Activated gamma-delta T cell (primary cell): ENCODE measurements at regions not wholly inside any gene's neighbourhood (a gene's known extent, or its start where the extent isn't known, plus 50 kb on each side); places are given as distances from the start of the nearest gene placed in this dataset.

Experiments used
- DNase-seq: peaks from one replicate; lab custom pipeline; 2025; lab: John Stamatoyannopoulos, UW

DNA sequence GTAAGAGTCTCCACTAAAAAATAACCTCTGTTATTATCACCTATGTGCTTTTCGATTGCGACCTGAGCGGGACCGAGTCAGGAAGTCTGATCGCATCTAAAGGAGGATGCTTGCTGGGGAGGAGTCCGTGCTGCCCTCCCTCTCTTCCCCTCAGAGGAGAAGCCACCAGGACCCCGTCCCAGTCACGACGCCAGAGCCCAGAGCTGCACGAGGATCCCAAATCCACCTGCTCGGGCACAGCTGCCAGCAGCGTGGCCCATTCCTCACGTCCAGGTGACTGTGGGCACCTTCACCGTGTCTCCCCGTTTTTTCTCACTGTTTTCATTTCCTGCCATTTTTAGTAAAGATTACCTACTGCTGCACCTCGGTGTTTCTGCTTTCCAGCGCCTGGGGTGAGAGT is 390.3 kb downstream of the BRD1 start:
- DNase-seq, result no peak

DNA sequence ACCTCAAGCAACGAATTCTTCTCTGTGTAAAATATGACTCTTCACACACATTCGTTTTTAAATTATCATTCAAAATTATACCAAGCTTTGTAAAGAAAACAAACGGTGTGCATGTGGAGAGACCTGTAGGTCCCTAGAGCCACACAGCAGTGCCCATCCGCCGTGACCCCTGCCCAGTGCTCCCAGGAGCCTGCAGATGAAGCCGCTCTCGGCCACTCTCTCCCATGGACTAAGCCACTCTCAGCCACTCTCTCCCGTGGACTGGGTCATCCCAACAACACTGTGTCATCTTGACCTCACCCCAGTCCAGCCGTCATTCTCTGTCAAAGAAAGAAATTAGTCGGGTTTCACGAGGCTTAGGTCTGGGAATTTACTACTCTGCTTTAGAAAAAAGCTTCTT is 391.6 kb downstream of the BRD1 start:
- DNase-seq, result no peak

DNA sequence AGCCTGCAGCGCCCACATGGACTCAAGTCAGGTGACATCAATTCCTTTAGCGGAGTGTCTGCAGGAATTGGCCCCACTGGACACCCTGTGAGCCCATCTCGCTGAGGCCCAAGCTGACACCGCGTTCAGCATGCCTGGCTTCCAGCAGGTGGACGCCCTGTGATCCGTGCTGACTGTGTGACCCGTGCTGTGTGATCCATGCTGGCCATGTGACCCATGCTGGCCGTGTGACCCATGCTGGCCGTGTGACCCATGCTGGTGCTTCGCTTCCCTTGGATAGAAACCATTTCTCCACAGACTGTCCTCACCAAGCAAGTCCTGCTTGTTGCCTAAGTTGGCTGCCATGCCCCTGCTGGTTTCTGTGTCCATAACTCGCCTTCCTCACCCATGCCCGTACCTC is 392.1 kb downstream of the BRD1 start:
- no peak for DNase-seq

DNA sequence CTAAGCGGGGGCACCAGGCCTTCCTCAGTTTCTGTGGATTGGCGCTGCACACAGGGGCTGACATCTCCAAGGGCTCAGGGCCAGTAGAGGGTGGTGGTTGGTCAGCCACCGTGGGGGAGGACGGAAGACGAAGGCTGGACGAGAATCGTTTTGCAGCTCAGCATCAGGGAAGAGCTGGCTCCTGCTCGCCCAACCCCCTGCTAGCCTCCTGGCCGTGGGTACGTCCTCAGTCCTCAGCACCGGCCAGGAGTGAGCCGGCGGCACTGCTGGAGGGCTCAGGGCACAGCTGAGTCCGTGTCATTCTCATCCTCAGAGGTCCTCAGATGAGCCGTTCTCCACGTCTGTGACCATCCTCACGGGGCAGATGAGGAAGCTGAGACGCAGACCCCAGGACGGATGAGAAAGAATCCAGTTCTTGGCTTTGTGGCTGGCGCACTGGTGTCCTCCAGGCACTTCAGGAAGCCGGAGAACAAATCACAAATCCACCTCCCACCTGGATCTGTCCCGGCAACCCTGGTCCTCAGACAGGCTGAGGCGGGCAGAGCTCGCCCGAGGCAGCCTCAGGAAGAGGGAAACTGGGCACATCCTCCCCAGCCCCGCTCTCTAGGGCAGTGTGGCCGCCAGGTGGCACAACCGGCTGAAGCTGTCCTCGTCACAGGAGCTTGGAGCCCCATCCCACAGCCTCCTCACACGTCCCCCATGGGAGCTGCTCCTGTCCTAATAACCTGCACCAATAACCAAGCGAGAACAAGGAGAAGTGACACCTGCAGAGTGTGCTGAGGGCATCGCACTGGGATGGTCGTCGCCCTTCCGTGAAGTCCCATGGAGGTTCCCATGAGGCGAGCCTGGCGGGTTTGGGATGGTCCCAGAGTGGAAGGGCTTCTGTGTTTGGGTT is 393.7 kb downstream of the BRD1 start:
- DNase-seq, result no peak

DNA sequence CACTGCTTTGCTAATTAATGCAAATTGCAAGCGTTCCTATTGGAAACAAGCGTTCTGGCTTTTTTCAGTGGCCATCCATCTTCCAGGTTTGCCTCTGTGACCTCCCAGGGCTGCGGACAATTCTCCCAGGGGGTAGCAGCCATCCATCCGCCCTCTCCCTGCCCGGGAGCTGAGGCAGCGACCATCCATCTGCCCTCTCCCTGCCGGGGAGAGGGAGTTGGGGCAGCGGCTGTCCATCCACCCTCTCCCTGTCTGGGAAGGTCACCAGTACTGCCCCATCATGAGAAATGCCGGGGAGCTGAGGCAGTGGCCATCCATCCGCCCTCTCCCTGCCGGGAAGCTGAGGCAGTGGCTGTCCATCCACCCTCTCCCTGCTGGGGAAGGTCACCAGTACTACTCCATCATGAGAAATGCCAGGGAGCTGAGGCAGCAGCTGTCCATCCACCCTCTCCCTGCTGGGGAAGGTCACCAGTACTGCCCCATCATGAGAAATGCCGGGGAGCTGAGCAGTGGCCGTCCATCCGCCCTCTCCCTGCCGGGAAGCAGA is 394.7 kb downstream of the BRD1 start:
- DNase-seq, result no peak

DNA sequence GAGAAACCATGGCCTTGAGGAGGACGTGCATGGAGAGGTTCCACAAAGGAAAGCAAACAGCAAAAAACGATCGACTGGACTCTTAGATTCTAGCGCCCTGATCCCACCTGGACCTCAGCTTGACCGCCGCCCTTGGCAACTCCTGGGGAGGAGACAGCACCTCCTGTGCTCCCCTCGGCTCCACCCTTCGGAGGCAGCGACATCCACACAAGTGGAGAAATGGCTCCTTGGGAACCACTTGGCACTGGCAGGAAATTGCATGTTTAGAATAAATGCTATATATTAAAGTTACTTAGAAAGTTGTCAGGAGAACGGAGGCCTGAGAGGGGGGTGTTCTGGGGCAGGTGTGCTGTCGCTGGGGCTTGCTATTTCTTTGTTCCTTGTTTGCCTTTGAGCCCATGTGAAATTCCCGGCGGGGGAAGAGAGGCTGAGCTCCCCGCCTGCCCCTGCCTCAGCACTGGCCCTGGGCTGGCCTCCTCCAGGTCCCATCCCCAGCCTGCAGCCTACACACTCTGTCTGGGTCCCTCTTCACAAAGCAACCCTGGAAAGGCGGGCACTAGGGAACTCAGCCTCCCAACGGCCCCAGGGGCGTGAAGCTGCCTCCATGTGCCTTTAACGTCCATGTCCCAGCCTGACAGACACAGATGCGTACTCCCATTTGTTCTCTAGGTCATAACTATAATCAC is 395.3 kb downstream of the BRD1 start:
- DNase-seq, result no peak

DNA sequence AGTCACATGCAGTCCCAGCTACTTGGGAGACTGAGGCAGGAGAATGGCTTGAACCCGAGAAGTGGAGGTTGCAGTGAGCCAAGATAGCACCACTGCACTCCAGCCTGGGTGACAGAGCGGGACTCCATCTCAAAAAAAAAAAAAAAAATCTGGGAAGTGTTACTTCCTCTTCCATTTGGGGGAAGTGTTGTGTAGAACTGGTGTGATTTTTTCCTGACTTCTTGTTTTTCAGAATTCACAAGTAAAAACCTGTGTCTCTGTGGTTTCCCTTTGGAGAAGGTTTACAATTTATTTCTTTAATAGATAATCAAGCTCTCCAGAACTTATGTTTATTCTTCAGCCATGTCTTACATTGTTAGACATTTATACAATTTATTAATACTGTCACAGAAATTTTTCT is 396.1 kb downstream of the BRD1 start:
- no peak for DNase-seq

DNA sequence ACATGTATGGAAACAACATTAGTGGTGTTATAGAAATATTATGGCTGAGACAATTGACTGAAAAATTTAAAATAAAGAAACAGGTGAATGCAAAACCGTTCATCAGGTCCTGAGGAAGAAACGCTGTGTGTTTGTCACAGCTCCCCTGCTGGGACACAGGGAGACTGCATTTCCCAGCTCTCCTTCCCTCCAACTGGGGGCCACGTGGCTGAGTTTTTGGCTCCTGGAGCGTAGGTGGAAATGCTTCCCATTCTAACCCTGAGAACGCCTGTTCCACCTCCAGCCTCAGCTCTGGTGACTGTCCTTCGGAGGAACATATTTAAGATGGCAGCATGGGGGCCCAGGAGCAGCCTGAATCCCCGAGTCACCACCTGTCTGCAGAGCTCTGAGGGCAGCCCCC is 398.6 kb downstream of the BRD1 start:
- DNase-seq, result no peak

DNA sequence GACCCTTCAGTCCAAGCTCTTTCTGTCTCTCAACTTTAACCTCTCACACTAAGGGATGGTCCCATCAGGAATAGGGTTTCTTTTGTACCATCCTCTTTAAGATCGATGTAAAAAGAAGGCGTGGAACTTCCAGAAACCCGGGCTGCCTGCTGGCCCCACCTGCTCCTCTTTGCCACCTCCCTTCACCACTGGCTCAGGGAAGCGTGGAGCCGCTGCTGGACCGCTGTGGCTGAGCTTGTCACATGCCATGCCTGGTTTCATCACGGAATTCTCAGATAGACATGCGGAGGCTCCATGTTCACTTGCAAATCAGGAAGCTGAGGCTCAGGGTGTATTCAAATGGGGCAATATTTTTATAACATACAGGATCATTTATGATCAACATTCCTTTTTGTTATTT is 399.7 kb downstream of the BRD1 start:
- no peak for DNase-seq

DNA sequence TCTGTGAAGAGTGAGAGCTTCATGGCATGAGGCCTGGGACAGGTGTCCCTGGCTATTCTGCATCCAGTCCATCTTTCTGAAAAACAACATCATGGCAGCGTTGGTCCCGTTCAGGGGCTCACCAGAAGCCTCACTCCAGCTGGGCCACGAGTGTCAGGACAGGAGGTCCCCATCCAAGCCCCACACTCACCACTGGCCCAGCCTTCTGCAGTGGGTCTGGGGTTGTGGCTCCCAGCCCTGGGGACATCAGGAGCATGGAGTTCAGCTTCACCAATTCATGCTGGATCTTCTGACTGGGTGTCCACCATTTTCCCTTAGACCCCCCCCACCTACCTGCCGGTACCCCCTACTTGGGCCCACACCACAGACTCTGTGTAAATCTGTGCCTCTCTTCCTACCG is 400.3 kb downstream of the BRD1 start:
- no peak for DNase-seq

DNA sequence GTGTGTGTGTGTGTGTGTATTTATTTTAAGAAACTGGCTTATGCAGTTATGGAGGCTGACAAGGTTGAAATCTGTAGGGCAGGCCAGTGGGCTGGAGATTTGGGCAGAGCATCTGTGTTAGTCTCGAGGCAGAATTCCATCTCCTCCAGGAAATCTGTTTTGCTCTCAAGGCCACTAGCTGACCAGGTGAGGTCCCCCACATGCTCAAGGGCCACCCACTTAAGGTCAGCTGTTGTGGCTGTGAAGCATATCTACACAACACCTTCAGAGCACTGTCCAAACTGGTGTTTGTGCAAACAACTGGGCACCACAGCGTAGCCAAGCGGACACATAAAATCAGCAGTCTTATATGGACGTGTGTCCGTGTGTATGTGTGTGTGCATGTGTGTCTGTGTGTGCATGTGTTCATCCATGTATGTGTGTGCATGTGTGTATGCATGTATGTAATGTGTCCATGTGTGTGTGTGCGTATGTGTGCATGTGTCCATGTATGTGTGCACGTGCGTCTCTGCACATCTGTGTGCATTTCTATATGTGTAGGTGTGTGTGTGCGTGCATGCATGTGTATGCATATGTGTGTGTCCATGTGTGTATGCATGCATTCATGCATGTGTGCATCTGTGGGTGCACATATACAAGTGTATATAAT is 400.9 kb downstream of the BRD1 start:
- DNase-seq, result no peak

DNA sequence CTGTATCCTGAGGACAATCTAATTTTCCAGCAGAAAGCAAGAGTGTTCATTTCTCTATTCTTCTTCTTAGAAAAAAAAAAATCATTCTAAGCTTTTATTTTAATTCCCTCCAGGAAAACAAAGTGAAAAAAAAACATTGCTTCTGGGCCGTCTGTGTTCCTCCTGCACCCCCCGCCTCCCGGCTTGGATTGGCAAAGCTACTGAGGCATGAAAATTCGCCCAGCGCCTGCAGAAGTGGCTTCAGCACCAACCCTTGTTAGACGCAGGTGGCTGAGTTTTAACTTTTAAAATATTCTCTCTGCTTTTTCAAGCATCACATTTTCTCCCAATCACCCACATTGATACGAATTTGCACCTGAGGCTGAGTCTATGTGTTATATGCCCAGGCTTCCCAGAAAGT is 401.6 kb downstream of the BRD1 start:
- no peak for DNase-seq

DNA sequence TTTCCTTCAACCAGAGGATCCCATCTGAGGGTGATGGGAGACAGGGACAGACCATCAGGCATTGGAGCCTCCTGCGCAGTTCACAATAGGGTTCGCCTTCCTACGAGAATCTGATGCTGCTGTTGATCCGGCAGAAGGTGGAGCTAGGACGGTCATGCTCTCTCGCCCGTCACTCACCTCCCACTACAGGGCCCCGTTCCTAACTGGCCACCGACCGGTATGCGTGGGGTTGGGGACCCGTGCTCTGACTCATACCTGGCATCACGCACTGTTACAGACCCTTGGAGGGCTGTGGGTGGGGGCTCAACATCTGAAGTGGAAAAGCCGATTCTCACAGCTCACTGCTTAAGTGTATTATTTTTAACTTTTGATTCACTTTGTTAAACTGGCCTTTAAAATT is 402.3 kb downstream of the BRD1 start:
- DNase-seq, result no peak

DNA sequence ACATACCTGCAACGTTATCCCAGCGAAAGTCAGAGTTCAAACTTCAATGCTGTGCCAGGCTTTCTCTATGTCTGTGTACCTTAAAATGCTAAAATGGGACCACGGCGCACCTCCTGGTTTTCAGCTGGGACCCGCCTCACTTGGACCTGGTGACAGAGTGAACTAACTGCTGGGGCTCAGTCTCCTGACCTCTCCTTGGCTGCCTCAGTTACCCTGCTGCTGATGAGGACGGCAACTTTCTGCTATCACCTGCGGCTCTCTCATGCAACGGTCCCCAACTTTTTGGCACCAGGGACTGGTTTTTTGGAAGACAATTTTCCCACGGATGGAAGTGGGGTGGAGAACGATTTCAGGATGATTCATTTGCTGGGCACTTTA is 402.8 kb downstream of the BRD1 start:
- DNase-seq, result no peak

DNA sequence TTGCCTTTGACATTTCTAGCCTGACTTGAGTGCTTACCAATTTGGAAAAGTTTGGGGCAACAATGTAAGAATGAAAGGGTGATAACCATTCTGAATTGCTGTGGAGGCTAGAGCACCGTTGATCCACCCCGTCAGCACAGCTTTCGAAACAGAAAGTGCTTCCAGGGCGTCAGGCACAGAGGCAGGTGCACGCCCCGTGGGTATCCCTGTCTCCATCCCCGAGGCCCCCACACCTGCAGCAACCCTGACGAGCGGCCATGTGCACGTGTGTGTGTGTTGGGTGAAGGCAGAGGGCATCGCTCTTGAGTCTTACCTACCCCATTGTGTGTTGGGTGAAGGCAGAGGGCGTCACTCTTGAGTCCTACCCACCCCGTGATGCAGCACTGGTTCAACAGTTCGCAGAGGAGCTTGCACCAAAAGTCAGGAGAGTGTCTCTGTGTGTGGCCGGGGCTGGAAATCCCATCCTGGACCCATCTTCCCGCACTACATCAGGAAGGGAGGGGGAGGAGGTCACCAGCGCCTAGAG is 404.5 kb downstream of the BRD1 start:
- DNase-seq, result no peak

DNA sequence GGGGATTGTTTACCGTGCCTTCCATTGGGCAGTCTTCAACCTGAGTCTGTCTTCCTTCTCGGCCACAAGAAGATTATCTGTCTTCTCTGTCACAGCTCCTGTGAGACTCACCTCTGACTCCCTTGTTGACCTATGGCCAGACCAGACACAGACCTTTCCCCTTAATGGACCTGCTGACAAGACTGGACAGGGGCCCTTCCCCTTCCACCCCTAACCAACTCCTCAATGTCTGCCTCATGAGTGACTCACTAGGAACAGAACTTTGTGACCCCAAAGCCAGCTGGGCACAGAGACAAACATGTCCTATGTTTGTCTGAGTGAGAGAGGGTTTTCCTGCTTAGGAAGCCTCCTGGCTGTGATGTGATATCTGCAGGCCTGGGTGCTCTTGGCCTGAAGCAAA is 405.0 kb downstream of the BRD1 start:
- DNase-seq, result no peak

DNA sequence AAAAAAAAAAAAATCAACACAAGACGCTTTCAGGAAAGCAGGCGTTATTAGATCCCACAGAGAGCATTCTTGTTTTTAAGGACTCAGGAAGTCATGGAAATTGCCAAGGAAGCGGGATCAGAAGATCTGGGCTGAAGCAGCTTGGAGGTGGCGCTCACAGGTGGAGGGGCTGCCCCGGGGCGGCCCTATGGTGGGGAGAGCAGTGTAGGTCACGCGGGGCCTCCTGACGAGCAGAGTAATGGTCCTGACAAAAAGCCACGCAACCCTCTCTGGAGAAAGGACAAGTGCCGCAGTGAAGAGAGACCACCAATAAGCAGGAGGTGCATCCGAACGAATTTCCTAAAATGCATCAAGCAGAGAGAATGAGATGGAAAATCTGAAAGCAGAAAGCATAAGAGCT is 407.0 kb downstream of the BRD1 start:
- no peak for DNase-seq

DNA sequence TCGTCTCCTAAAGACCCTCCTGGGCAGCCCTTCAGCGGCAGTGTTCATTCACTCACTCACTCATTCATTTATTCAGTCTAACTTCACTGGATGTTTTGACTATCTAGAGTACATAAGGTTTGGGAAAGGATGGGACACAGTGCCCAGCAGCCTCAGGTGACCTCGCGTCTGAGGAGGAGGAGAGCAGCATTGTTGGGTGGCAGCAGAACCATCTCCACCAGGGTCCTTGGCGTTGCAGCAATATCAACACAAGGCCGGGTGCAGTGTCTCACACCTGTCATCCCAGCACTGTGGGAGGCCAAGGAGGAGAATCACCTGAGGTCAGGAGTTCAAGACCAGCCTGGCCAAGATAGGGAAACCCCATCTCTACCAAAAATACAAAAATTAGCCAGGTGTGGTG is 408.0 kb downstream of the BRD1 start:
- no peak for DNase-seq

DNA sequence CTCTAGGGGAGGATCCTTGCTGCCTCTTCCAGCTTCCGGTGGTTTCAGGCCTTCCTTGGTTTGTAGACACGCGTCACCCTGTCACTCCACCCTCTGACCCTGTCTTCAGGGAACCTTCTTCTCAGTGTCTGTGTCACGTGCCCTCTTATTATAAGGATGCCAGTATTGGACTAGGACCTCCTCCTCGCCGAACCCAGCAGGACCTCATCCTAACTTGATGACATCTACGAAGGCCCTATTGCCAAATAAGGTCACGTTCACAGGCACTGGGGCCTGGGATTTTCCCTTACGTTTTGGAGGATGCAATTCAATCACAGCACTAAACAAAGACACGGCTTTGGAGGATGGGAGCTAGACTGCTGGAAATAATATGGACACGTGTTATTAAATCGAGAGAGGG is 408.7 kb downstream of the BRD1 start:
- DNase-seq, result no peak

DNA sequence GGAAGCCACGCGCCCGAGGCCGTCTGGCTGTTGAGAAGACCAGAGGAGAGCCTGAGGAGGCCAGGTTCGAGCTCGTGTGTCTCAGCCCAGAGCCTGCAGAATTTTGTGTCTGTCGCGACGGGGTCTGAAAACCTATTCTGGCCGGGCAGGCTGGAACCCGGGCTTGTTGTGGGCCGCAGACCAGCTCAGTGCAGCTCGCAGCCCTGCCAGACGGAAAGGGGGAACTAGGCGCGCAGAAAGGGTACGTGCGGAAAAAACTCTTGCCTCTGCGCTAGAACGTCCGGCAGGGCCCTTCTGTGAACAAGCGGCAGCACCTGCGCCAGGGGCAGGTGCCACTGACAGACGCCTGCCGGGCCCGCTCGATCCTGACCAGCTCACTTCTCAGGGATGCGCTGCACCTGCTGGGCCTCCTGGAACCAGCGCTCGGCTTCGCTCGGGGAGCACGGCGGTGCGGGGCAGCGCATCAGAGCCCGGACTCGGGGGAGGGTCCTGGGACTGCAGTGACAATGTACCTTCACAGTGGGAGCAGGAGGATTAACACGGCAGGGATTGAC is 409.3 kb downstream of the BRD1 start:
- no peak for DNase-seq

DNA sequence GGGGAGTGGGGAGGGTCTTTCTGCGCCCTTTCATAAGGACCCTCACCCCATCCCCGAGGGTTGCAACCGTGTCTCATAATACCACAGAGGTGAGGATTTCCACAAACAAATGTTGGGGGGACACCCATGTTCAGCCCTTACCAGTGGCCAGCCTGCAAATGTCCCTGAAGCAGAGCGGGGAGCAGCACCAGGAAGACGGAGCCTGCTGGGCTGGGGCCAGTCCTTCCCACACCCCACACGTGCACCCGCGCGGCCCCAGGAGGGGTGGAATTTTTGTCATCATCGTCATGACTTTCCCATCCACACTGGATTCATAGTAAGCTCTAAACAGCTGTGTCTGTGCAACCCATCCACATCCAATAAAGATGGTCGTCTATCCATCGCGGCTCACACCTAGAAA is 409.8 kb downstream of the BRD1 start:
- no peak for DNase-seq

DNA sequence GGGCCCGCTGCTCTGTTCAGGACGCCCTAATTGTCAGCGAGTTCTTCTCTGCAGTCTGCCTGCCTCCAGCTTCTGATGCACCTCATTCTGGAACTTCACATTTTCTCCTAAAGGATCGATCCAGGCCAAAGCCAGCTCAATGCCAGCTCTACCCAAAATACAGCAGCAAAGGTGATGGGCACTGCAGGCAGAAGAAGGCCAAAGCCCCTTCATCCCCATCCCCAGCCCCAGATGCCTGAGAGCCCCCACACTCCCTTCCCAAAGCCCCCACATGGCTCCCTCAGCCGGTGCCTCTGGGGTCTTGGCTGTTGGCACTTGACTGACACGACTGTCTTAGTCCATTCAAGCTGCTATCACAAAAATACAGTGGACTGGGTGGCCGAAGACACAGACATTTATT is 410.3 kb downstream of the BRD1 start:
- DNase-seq, result no peak
